H9 (cell line): ENCODE measurements at regions not wholly inside any gene's neighbourhood (a gene's known extent, or its start where the extent isn't known, plus 50 kb on each side); places are given as distances from the start of the nearest gene placed in this dataset.

Source experiments
- DNase-seq: peaks from one replicate; pipeline ENCODE4 v3.0.0-alpha.2; 2017
- H2AFZ ChIP-seq: one replicate; pipeline ENCODE4 v1.6.1; 2013; ENCODE audit warnings: mild to moderate bottlenecking, low read length, control low read depth, moderate library complexity
- H2AK5ac ChIP-seq: 2 replicates; pipeline ENCODE4 v1.6.1; 2013; ENCODE audit warnings: low read length, control low read depth, mixed read lengths; ENCODE audit not compliant: insufficient read length
- H2BK120ac ChIP-seq: one replicate; pipeline ENCODE4 v1.6.1; 2013; ENCODE audit warnings: low read depth, mild to moderate bottlenecking, low read length, control low read depth, inconsistent platforms; ENCODE audit not compliant: poor library complexity, severe bottlenecking
- H2BK12ac ChIP-seq: 2 replicates; pipeline ENCODE4 v1.6.1; 2013; ENCODE audit warnings: low read length, control low read depth, mixed read lengths, low read depth; ENCODE audit not compliant: insufficient read length
- H2BK15ac ChIP-seq: 2 replicates; pipeline ENCODE4 v1.6.1; 2013; ENCODE audit warnings: low read depth, low read length, control low read depth
- H2BK20ac ChIP-seq: one replicate; pipeline ENCODE4 v1.6.1; 2013; ENCODE audit warnings: low read depth, mild to moderate bottlenecking, low read length, control low read depth, inconsistent platforms; ENCODE audit not compliant: poor library complexity, severe bottlenecking
- H2BK5ac ChIP-seq: 2 replicates; pipeline ENCODE4 v1.6.1; 2013; ENCODE audit warnings: low read length, control low read depth, mixed read lengths; ENCODE audit not compliant: insufficient read length
- H3K14ac ChIP-seq: 2 replicates; pipeline ENCODE4 v1.6.1; 2013; ENCODE audit warnings: low read length, control low read depth; ENCODE audit not compliant: insufficient read depth
- H3K18ac ChIP-seq: 2 replicates; pipeline ENCODE4 v1.6.1; 2013; ENCODE audit warnings: low read depth, mild to moderate bottlenecking, mixed read lengths, low read length, control low read depth; ENCODE audit not compliant: insufficient read length
- H3K23ac ChIP-seq: 2 replicates; pipeline ENCODE4 v1.6.1; 2013; ENCODE audit warnings: low read length, control low read depth, mixed read lengths, low read depth; ENCODE audit not compliant: insufficient read length
- H3K23me2 ChIP-seq: 2 replicates; pipeline ENCODE4 v1.6.1; 2013; ENCODE audit warnings: low read depth, mild to moderate bottlenecking, mixed read lengths, low read length, control low read depth; ENCODE audit not compliant: insufficient read length, poor library complexity, severe bottlenecking
- H3K27ac ChIP-seq: 2 replicates; pipeline ENCODE4 v1.5.1; 2013; ENCODE audit warnings: low read length, control low read depth, mixed read lengths, low read depth; ENCODE audit not compliant: insufficient read length
- H3K27me3 ChIP-seq: 2 replicates; pipeline ENCODE4 v1.6.1; 2013; ENCODE audit warnings: low read length, control low read depth, inconsistent platforms; ENCODE audit not compliant: insufficient read depth
- H3K4ac ChIP-seq: 2 replicates; pipeline ENCODE4 v1.6.1; 2013; ENCODE audit warnings: low read depth, mild to moderate bottlenecking, control low read depth, inconsistent platforms, low read length, moderate library complexity
- H3K4me1 ChIP-seq: 2 replicates; pipeline ENCODE4 v1.6.1; 2013; ENCODE audit warnings: low read length, control low read depth, inconsistent platforms; ENCODE audit not compliant: insufficient read depth
- H3K4me2 ChIP-seq: 2 replicates; pipeline ENCODE4 v1.6.1; 2013; ENCODE audit warnings: low read length, control low read depth, mixed read lengths; ENCODE audit not compliant: insufficient read length, insufficient read depth
- H3K56ac ChIP-seq: 2 replicates; pipeline ENCODE4 v1.6.1; 2013; ENCODE audit warnings: low read depth, mild to moderate bottlenecking, mixed read lengths, low read length, control low read depth; ENCODE audit not compliant: insufficient read length
- H3K79me1 ChIP-seq: 2 replicates; pipeline ENCODE4 v1.6.1; 2013; ENCODE audit warnings: low read depth, mild to moderate bottlenecking, moderate library complexity, low read length, control low read depth, inconsistent platforms; ENCODE audit not compliant: insufficient read depth, poor library complexity, severe bottlenecking
- H3K79me2 ChIP-seq: 2 replicates; pipeline ENCODE4 v1.6.1; 2013; ENCODE audit warnings: low read length, control low read depth, inconsistent platforms; ENCODE audit not compliant: insufficient read depth
- H3K9ac ChIP-seq: 2 replicates; pipeline ENCODE4 v1.6.1; 2013; ENCODE audit warnings: low read length, control low read depth, mixed read lengths; ENCODE audit not compliant: insufficient read length; ENCODE audit errors: extremely low read depth
- H3K9me3 ChIP-seq: one replicate; pipeline ENCODE4 v1.6.1; 2013; ENCODE audit warnings: low read depth, low read length, inconsistent platforms; ENCODE audit not compliant: control insufficient read depth
- H3T11ph ChIP-seq: one replicate; pipeline ENCODE4 v1.6.1; 2013; ENCODE audit warnings: mild to moderate bottlenecking, low read length, control low read depth, inconsistent platforms
- H4K20me1 ChIP-seq: one replicate; pipeline ENCODE4 v1.6.1; 2013; ENCODE audit not compliant: control insufficient read depth, insufficient read length, insufficient read depth
- H4K5ac ChIP-seq: 2 replicates; pipeline ENCODE4 v1.6.1; 2013; ENCODE audit warnings: low read depth, mild to moderate bottlenecking, mixed read lengths, low read length, control low read depth; ENCODE audit not compliant: insufficient read length
- H4K8ac ChIP-seq: replicated peaks from 2 replicates; pipeline ENCODE4 v1.6.1; 2013; ENCODE audit warnings: low read length, control low read depth, mixed read lengths, low read depth; ENCODE audit not compliant: insufficient read length
- H4K91ac ChIP-seq: 2 replicates; pipeline ENCODE4 v1.6.1; 2013; ENCODE audit warnings: low read depth, mild to moderate bottlenecking, moderate library complexity, mixed read lengths, low read length, control low read depth; ENCODE audit not compliant: insufficient read length
- H3K27ac Mint-ChIP-seq, 3 experiments: 2 replicates in 2 of 3; 3 replicates in 1 of 3; pipeline ENCODE4 v1.8.0; 2020 to 2021; ENCODE audit warnings: mixed read lengths in 3 of 3, mild to moderate bottlenecking in 1 of 3, moderate library complexity in 1 of 3
- H3K27me3 Mint-ChIP-seq: 2 replicates; pipeline ENCODE4 v1.8.0; 2021; ENCODE audit warnings: low read depth, mild to moderate bottlenecking, moderate library complexity, mixed read lengths
- H3K36me3 Mint-ChIP-seq, 3 experiments: 2 replicates in 2 of 3; 3 replicates in 1 of 3; pipeline ENCODE4 v1.8.0; 2020 to 2021; ENCODE audit warnings: low read depth in 3 of 3, mixed read lengths in 3 of 3; ENCODE audit not compliant: insufficient read depth in 1 of 3
- H3K4me1 Mint-ChIP-seq, 2 experiments: 2 replicates each; pipeline ENCODE4 v1.8.0; 2020; ENCODE audit warnings: mixed read lengths in 2 of 2
- H3K4me3 Mint-ChIP-seq, 2 experiments: 2 replicates in 1 of 2; 3 replicates in 1 of 2; pipeline ENCODE4 v1.8.0; 2020 to 2021; ENCODE audit warnings: mild to moderate bottlenecking in 2 of 2, mixed read lengths in 2 of 2, moderate library complexity in 1 of 2
- H3K9me3 Mint-ChIP-seq, 2 experiments: 2 replicates in 1 of 2; 3 replicates in 1 of 2; pipeline ENCODE4 v1.8.0; 2020; ENCODE audit warnings: mild to moderate bottlenecking in 2 of 2, mixed read lengths in 2 of 2, moderate library complexity in 1 of 2
- CTCF ChIP-seq: fragments of 200-600 bp; sonication (generic); conservative IDR thresholded peaks from 3 replicates; pipeline ENCODE4 v1.8.0; 2021; ENCODE audit warnings: antibody characterized with exemption, mild to moderate bottlenecking
- WGBS: extraction: QIAGEN DNeasy Blood & Tissue Kit; methylation state at CpG from one replicate; pipeline ENCODE4 v1.1.7; 2013; ENCODE audit warnings: missing lambda C conversion rate, low lambda C conversion rate, mixed read lengths; ENCODE audit not compliant: insufficient read length; ENCODE audit errors: extremely low coverage; 5-methylcytosine and 5-hydroxymethylcytosine counted together

DNA sequence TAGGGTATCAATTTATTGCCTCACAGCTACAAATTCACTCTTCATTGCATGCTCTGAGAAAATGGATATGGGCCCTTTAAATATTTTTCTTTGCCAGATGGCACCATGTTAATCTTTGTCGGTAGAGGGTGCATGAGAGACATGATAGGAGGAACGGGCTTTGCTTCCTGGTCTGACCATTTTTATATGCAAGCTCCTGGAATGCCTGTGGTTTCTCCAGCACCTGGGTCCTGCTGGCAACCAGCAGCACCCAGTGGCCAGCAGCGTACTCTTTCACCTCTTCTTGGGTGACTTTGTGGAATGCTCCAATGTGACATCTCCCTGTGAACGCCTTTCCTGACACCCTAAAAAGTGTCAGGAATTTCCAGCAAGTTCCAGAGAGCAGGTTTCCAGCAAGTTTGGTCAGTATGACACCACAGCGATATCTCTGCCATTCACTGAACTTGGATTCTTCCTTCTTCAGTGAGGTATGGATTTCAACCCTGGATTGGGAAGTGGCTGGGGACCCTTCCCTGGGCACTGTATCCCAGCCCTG, 140.3 kb upstream of the PGRMC2 start:
- Histone ChIP-seq H4K8ac (no peak overlapping the region), H2BK120ac (no peak overlapping the region), H3K79me2 (no peaks in the 10 kb centered on the region), H3K56ac (no peak overlapping the region), H2AFZ (no peak overlapping the region), H2BK5ac (no peak overlapping the region), H2BK20ac (no peak overlapping the region), H2BK12ac (no peak overlapping the region), H3K23me2 (no peaks in the 10 kb centered on the region), H3K4ac (no peak overlapping the region), H3K27me3 (no peaks in the 10 kb centered on the region), H4K20me1 (no peaks in the 10 kb centered on the region), H4K5ac (no peak overlapping the region), H3K4me1 (no peaks in the 10 kb centered on the region), H3K4me2 (no peak overlapping the region), H3K79me1 (no peaks in the 10 kb centered on the region), H2BK15ac (no peak overlapping the region), H3K27ac (no peak overlapping the region), H3K14ac (no peak overlapping the region), H3K23ac (no peak overlapping the region), H3K9ac (no peak overlapping the region), H4K91ac (no peak overlapping the region), H3T11ph (no peak overlapping the region), H2AK5ac (no peak overlapping the region), H3K18ac (no peak overlapping the region), H3K9me3 (no peaks in the 10 kb centered on the region)
- H3K4me1 Mint-ChIP-seq: no peaks in the 10 kb centered on the region
- DNase-seq: no peak
- WGBS: no CpG with 5 or more reads among the region's 5 CpGs
- peaks cover 10 to 12% of the 10 kb centered on the region in 2 experiments; a peak in 4 of 5 replicates for H3K9me3 Mint-ChIP-seq
- peak; percentile 36; the same call in 2 of the 3 replicates for TF ChIP-seq CTCF
- no peak overlapping the region for H3K4me3 Mint-ChIP-seq
- H3K27ac Mint-ChIP-seq: no peak overlapping the region
- no peaks in the 10 kb centered on the region for H3K27me3 Mint-ChIP-seq
- peaks cover 0 to 10% (median 5%) of the 10 kb centered on the region in 3 experiments; a peak in 4 of 7 replicates for H3K36me3 Mint-ChIP-seq
